Common myeloid progenitor, CD34-positive (primary cell): ENCODE measurements at regions not wholly inside any gene's neighbourhood (a gene's known extent, or its start where the extent isn't known, plus 50 kb on each side); places are given as distances from the start of the nearest gene placed in this dataset.
A peak's percentile ranks its signal among the peaks of the same experiment; 100 is the strongest.
"Not testable (repeated sequence)": the region's sequence is repeated elsewhere in the genome, so short reads cannot be mapped to it uniquely, and the experiment has no call there.

ENCODE experiments used
- CTCF ChIA-PET: fragments of 350-600 bp; sonication (Branson Sonifier 250); formaldehyde crosslinking; loops from one replicate; lab custom pipeline; 2021; ENCODE audit warnings: antibody characterized with exemption; lab: Charles Lee
- POLR2A ChIA-PET: fragments of 350-600 bp; sonication (Branson Sonifier 250); formaldehyde crosslinking; loops from one replicate; lab custom pipeline; 2021; ENCODE audit warnings: antibody characterized with exemption; lab: Charles Lee
- DNase-seq, 3 donors: peaks; one replicate each; pipeline versions ENCODE4 v3.0.0 to v3.0.0-alpha.2; 2013
- H3K27ac ChIP-seq, 2 experiments: 1 replicate in 1 of 2; 2 replicates in 1 of 2; pipeline ENCODE4 v1.7.0; 2013; ENCODE audit warnings: inconsistent platforms in 2 of 2, low read length in 2 of 2, mild to moderate bottlenecking in 2 of 2, low read depth in 1 of 2, moderate library complexity in 1 of 2; ENCODE audit not compliant: severe bottlenecking in 2 of 2, insufficient read depth in 1 of 2, poor library complexity in 1 of 2
- H3K27me3 ChIP-seq, 5 experiments: replicated peaks in 2 of 5; 1 replicate in 3 of 5; 2 replicates in 2 of 5; pipeline versions ENCODE4 v1.6.1 to v1.7.0; 2013; ENCODE audit warnings: low read length in 4 of 5, mild to moderate bottlenecking in 2 of 5, moderate library complexity in 2 of 5, inconsistent platforms in 1 of 5; ENCODE audit not compliant: insufficient read depth in 5 of 5, control insufficient read depth in 4 of 5
- H3K36me3 ChIP-seq, 4 experiments: 1 replicate in 2 of 4; 2 replicates in 2 of 4; pipeline versions ENCODE4 v1.6.1 to v1.7.0; 2013; ENCODE audit warnings: low read length in 3 of 4, control low read depth in 1 of 4, mild to moderate bottlenecking in 1 of 4; ENCODE audit not compliant: control insufficient read depth in 4 of 4, insufficient read depth in 4 of 4
- H3K4me1 ChIP-seq, 4 experiments: 1 replicate in 3 of 4; 2 replicates in 1 of 4; pipeline versions ENCODE4 v1.6.1 to v1.7.1; 2013; ENCODE audit warnings: low read length in 3 of 4, mild to moderate bottlenecking in 3 of 4, control low read depth in 1 of 4, inconsistent platforms in 1 of 4, moderate library complexity in 1 of 4; ENCODE audit not compliant: control insufficient read depth in 4 of 4, insufficient read depth in 4 of 4; ENCODE audit errors: control extremely low read depth in 1 of 4
- H3K4me3 ChIP-seq, 7 experiments: 1 replicate in 4 of 7; 2 replicates in 3 of 7; pipeline versions ENCODE4 v1.5.1 to v1.7.0; 2013; ENCODE audit warnings: mild to moderate bottlenecking in 7 of 7, low read length in 6 of 7, moderate library complexity in 6 of 7, inconsistent platforms in 2 of 7, low read depth in 2 of 7, control low read depth in 1 of 7; ENCODE audit not compliant: insufficient read depth in 4 of 7, control insufficient read depth in 1 of 7; ENCODE audit errors: extremely low read depth in 1 of 7
- H3K9me3 ChIP-seq, 5 experiments: 1 replicate in 4 of 5; 2 replicates in 1 of 5; pipeline versions ENCODE4 v1.6.1 to v1.7.1; 2013; ENCODE audit warnings: low read length in 4 of 5, mild to moderate bottlenecking in 2 of 5, inconsistent platforms in 1 of 5, low read depth in 1 of 5, moderate library complexity in 1 of 5; ENCODE audit not compliant: control insufficient read depth in 4 of 5, insufficient read depth in 2 of 5; ENCODE audit errors: control extremely low read depth in 1 of 5
- WGBS: methylation state at CpG from one replicate; pipeline ENCODE4 v1.1.5; 2013; ENCODE audit not compliant: insufficient coverage; 5-methylcytosine and 5-hydroxymethylcytosine counted together

DNA sequence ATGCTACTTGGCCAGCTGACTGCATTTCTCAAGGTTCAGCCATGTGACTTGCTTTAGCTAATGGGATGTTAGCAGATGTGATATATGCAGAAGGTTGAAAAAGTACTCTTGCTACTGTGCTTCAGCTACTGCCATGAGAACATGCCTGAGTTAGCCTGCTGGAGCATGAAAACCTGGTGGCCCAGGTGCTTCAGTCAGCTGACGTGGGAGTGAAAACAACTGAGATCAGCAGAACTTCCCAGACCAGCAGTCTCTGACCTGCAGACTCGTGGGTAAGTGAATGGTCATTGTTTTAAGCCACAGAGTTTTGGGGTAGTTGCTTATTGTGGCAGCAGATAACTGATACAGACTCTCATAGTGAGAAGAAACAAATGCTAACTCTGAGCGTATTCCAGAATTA lies 118.6 kb upstream of the GRIN2B start:
- Histone ChIP-seq H3K27me3 (peaks cover 0 to 4% (median 0%) of the 10 kb centered on the region in 5 experiments), H3K27ac (no peak overlapping the region), H3K4me1 (no peaks in the 10 kb centered on the region), H3K36me3 (no peaks in the 10 kb centered on the region), H3K4me3 (no peak overlapping the region), H3K9me3 (peaks cover 0 to 6% (median 0%) of the 10 kb centered on the region in 5 experiments)
- ChIA-PET POLR2A (no interaction called here), CTCF (no interaction called here)
- WGBS = 94% methylated on average over 2 of the region's 3 CpGs
- DNase-seq = no peak

DNA sequence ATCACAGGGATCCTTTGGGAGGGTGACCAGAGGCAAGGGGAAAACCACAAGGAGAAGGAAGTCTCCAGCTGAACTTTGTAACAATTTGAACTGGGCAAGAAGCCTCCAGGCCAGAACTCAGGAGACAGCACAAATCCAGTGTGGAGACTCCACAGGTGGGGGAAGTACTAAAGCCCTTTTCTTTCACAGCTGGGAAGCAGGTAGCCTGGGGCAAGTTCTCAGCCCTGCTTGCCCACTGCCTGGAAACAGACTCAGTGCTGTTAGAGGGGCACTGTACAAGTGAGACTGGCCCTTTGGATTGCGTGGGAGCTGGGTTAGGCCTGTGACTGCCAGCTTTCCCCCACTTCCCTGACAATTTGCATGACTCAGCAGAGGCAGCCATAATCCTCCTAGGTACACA lies 120.2 kb upstream of the GRIN2B start:
- H3K27me3 ChIP-seq, H3K4me3 ChIP-seq, H3K4me1 ChIP-seq, H3K27ac ChIP-seq, H3K9me3 ChIP-seq, DNase-seq, H3K36me3 ChIP-seq, CTCF ChIA-PET, POLR2A ChIA-PET: not testable (repeated sequence)
- WGBS = no CpG with 5 or more reads among the region's 1 CpG

DNA sequence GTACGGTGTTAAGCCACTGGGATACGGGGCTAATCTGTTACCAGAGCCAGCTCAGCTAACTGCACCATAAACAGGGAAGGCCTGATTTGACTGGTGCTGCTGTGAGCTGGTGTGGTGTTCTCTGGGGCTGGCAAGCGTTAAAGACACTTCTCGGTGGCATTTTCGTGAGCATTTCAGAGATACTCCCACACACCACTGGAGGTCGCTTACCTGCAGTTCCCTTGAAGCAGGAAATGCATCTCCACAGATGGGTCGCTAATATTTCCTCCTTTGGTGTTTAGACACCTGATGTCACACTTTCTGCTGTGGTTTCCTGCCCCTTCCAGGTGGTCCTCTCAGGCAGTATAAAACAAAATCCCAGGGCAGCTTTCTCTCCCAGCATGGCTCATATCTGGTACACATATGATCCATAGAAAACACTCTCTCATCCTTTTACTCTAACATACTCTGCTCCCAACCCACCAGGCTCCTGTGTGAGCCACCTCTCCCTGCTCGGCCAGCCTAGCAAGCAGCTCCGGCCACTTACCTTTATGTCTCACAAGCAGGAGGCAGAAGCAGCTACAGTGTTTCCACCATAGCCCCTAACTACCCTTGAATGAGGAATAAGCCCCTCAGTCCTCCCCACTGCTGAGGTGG lies 129.9 kb upstream of the GRIN2B start:
- H3K27ac ChIP-seq = no peak overlapping the region
- peak; percentile 14 to 56 (median 21) for DNase-seq
- ChIA-PET CTCF (no interaction called here), POLR2A (no interaction called here)
- H3K4me3 ChIP-seq = no peak overlapping the region
- H3K9me3 ChIP-seq = peaks cover 0 to 2% (median 0%) of the 10 kb centered on the region in 5 experiments
- H3K27me3 ChIP-seq = no peaks in the 10 kb centered on the region
- H3K36me3 ChIP-seq = no peaks in the 10 kb centered on the region
- WGBS = 34% methylated on average over 9 of the region's 9 CpGs
- no peaks in the 10 kb centered on the region for H3K4me1 ChIP-seq

DNA sequence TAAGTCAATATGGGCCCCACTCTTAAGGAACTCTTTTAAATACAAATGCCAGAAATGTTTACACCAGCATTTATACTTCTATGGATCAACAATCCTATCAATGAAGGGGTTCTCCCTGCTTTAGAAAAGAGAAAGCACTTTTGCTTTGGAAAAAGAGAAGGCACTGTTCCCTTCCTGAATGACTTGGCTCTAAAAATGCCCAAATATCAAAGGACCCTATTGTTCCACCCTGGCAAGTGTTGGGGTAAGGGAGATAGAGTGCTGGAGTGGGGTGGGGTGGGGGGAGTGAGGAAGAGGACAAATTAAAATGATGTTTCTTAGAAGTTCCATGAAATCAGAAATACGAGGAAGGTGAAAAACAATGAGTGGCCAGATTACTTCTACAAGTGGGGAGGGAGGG lies 131.6 kb upstream of the GRIN2B start:
- no peak for DNase-seq
- H3K9me3 ChIP-seq = peaks cover 0 to 2% (median 2%) of the 10 kb centered on the region in 5 experiments
- POLR2A ChIA-PET = no interaction called here
- no peaks in the 10 kb centered on the region for H3K36me3 ChIP-seq
- H3K4me1 ChIP-seq = no peaks in the 10 kb centered on the region
- H3K27me3 ChIP-seq = no peaks in the 10 kb centered on the region
- no peak overlapping the region for H3K4me3 ChIP-seq
- H3K27ac ChIP-seq = no peak overlapping the region
- WGBS = 80% methylated on average over 1 of the region's 1 CpG
- CTCF ChIA-PET = no interaction called here

DNA sequence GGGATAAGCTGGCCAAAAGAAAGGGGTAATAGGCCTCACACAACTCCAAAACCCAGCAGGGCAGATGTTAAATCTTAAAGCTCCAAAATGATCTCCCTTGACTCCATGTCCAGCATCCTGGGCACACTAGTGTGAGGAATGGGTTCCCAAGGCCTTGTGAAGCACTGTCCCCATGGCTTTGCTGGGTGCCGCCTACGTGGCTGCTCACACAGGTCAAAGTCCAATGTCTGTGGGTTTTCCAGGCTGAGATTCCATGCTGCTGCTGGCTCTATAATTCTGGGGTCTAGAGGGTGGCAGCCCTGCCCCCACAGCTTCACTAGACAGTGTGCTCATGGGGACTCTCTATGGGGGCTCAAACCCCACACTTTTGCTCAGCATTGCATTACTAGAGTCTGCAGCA lies 145.3 kb upstream of the GRIN2B start:
- no peaks in the 10 kb centered on the region for H3K4me1 ChIP-seq
- H3K27me3 ChIP-seq = no peaks in the 10 kb centered on the region
- ChIA-PET CTCF (interaction anchor here (1.3 kb wide), 1 partner anchor 10 kb away, joined by 5 read pairs; no protein-coding TSS in a partner anchor), POLR2A (no interaction called here)
- WGBS = 100% methylated on average over 2 of the region's 2 CpGs
- no peaks in the 10 kb centered on the region for H3K36me3 ChIP-seq
- no peak overlapping the region for H3K4me3 ChIP-seq
- no peak for DNase-seq
- H3K27ac ChIP-seq = no peak overlapping the region
- H3K9me3 ChIP-seq = peaks cover 0 to 3% (median 0%) of the 10 kb centered on the region in 5 experiments

DNA sequence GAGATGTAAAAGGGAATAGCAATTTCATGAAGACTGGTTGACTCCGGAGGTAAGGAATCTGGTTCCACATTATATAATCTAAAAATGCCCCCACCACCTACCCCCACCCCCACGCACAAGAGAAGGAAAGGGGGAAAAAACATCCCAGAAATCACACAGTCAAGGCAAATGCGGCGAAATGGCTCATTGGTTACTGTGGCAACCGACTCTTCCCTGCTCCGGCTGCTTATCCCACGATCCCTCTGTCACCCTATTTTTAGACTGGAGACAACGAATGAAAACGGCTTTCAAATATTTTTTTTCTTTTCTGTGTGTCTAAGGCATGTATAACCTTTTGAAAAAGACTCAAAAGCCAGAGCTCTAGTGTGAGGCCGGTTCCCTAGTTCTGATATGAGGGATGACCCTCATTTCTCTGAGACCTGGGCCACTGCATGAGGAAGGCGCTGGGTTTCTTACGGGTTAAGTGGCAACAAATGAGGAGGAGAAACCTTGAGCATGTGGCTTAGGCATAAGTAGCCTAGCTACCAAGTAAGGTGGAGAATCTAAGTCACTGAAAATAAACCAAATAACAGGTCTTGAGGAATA lies 148.3 kb upstream of the GRIN2B start:
- 92% methylated on average over 10 of the region's 12 CpGs for WGBS
- no peak overlapping the region for H3K27ac ChIP-seq
- DNase-seq = no peak
- CTCF ChIA-PET = no interaction called here
- peaks cover 0 to 4% (median 0%) of the 10 kb centered on the region in 5 experiments for H3K27me3 ChIP-seq
- no peak overlapping the region for H3K4me3 ChIP-seq
- no peaks in the 10 kb centered on the region for H3K4me1 ChIP-seq
- POLR2A ChIA-PET = no interaction called here
- no peaks in the 10 kb centered on the region for H3K36me3 ChIP-seq
- peaks cover 0 to 3% (median 0%) of the 10 kb centered on the region in 5 experiments for H3K9me3 ChIP-seq

DNA sequence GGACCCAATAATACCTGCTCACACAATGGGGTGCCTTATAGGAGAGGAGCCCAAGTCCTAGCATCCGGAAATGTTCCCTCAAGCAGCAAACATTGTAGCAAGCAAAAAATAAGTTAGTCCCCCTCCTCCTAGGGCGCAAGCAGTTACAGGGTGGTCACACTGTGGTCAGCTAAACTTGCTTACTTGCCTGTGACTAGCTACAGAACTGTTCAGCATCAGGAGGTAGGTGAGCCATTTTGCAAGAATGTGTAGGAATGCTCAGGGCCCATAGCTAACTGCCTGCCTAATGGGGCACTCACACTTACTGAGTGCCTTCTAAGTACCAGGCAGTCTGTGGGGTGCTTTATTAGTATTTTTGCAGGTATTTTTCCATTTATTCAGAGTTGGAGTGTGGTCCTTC lies 154.6 kb upstream of the GRIN2B start:
- Histone ChIP-seq H3K4me3 (no peak overlapping the region), H3K9me3 (no peaks in the 10 kb centered on the region), H3K27me3 (peaks cover 0 to 9% (median 2%) of the 10 kb centered on the region in 5 experiments), H3K4me1 (no peaks in the 10 kb centered on the region), H3K27ac (no peak overlapping the region), H3K36me3 (no peaks in the 10 kb centered on the region)
- WGBS = 94% methylated on average over 2 of the region's 2 CpGs
- ChIA-PET CTCF (interaction anchor here (0.9 kb wide), 1 partner anchor 31 kb away, joined by 3 read pairs; no protein-coding TSS in a partner anchor), POLR2A (no interaction called here)
- no peak for DNase-seq
